Inferior parietal cortex (tissue), 1 donor: ENCODE measurements at regions not wholly inside any gene's neighbourhood (a gene's known extent, or its start where the extent isn't known, plus 50 kb on each side); places are given as distances from the start of the nearest gene placed in this dataset.

Experiments used
- DNase-seq: peaks from one replicate; pipeline ENCODE4 v3.0.0-alpha.2; 2016; ENCODE audit errors: extremely low spot score

DNA sequence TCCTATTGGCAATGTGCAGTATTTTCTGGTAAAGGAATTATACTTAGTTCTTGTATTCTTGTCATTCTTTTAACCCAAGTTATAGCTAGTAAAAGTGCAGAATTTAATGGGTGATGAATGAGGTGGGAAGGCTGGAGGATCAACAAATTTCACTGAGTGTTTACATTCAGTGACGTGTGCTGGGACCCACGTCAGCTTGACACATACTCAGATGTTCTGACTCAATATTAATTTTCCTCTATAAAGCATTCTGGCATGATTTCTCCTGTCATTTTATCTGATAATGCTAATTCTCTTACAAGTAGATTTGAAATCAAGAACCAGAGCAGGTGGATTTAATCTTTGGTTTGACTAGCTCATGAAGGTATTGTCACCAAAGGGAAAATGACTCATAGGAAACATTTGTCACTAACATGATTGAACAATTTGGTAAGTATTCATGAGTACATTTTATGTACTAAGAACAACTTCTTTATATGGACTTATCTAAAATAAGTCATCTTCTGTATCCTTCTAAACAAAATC lies 71.0 kb upstream of the SYNPR start:
- DNase-seq = no peak

DNA sequence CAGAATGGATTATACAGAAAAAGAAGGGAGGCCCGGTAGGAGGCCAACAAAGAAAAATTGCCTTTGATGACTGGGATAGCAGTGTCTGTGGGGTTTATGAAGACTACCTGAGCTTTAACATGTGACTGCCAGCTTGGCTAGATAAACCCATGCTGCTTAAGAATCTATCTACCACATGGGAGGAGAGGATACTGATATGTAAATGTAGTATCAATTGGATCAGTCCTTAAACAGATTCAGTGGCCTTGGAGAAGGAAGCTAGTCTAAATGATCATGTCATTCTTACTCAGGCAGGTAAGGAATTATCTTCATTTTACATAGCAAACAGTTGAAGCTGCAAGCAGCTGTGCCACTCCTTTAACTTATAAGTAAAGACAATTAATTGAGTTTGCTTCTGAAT lies 50.0 kb upstream of the SYNPR start:
- DNase-seq = no peak
